ENCODE measurements at regions not wholly inside any gene's neighbourhood (a gene's known extent, or its start where the extent isn't known, plus 50 kb on each side); places are given as distances from the start of the nearest gene placed in this dataset.

- peaks cover 5% of the 10 kb centered on the region for H3K4me1 Mint-ChIP-seq
- no peak overlapping the region for H3K4me3 Mint-ChIP-seq
- Histone ChIP-seq H3K79me2 (ENCODE audit: low read depth) (no peaks in the 10 kb centered on the region), H2AFZ (replicated peaks) (no peak overlapping the region), H3K4me3 (no peak overlapping the region), H3K9me3 (ENCODE audit: low read depth) (no peaks in the 10 kb centered on the region), H3K27ac (no peak overlapping the region), H3K4me2 (no peak overlapping the region), H4K20me1 (ENCODE audit: low read depth) (no peaks in the 10 kb centered on the region), H3K36me3 (no peaks in the 10 kb centered on the region), H3K9ac (no peak overlapping the region), H3K4me1 (peaks cover 9% of the 10 kb centered on the region), H3F3A (ENCODE audit: low read depth) (no peaks in the 10 kb centered on the region), H3K27me3 (no peaks in the 10 kb centered on the region)
- TF ChIP-seq EZH2phosphoT487 (IDR thresholded peaks at IDR 0.05) (no peak), EZH2 (IDR thresholded peaks at IDR 0.05) (no peak), CTCF (IDR thresholded peaks at IDR 0.05) (no peak)
- DNase-seq (ENCODE audit: low spot score): no peak
- H3K36me3 Mint-ChIP-seq: no peaks in the 10 kb centered on the region
- no peaks in the 10 kb centered on the region for H3K9me3 Mint-ChIP-seq
- no peak overlapping the region for H3K27ac Mint-ChIP-seq
- peaks cover 4% of the 10 kb centered on the region for H3K27me3 Mint-ChIP-seq (ENCODE audit: insufficient read depth, low read depth)
These were observed 163.6 kb upstream of the GSC start for GRCh38 chr14:94933486-94933885.

- no peaks in the 10 kb centered on the region for H3F3A ChIP-seq (ENCODE audit: low read depth)
- no peak overlapping the region for H2AFZ ChIP-seq (replicated peaks)
- H3K79me2 ChIP-seq (ENCODE audit: low read depth): no peaks in the 10 kb centered on the region
- Mint-ChIP-seq H3K4me1 (peaks cover 5% of the 10 kb centered on the region), H3K27ac (no peak overlapping the region), H3K36me3 (no peaks in the 10 kb centered on the region), H3K9me3 (no peaks in the 10 kb centered on the region), H3K4me3 (no peak overlapping the region), H3K27me3 (ENCODE audit: insufficient read depth, low read depth) (peaks cover 4% of the 10 kb centered on the region)
- H3K4me1 ChIP-seq: peaks cover 9% of the 10 kb centered on the region
- no peaks in the 10 kb centered on the region for H3K27me3 ChIP-seq
- DNase-seq (ENCODE audit: low spot score): no peak
- no peak overlapping the region for H3K27ac ChIP-seq
- H3K4me2 ChIP-seq: no peak overlapping the region
- no peaks in the 10 kb centered on the region for H3K36me3 ChIP-seq
- H4K20me1 ChIP-seq (ENCODE audit: low read depth): no peaks in the 10 kb centered on the region
- no peaks in the 10 kb centered on the region for H3K9me3 ChIP-seq (ENCODE audit: low read depth)
- no peak for TF ChIP-seq EZH2 (IDR thresholded peaks at IDR 0.05)
- TF ChIP-seq EZH2phosphoT487 (IDR thresholded peaks at IDR 0.05): no peak
- no peak for TF ChIP-seq CTCF (IDR thresholded peaks at IDR 0.05)
- no peak overlapping the region for H3K9ac ChIP-seq
- H3K4me3 ChIP-seq: no peak overlapping the region
These were observed 162.7 kb upstream of the GSC start for GRCh38 chr14:94932589-94932988.

- Mint-ChIP-seq H3K36me3 (no peaks in the 10 kb centered on the region), H3K27ac (no peak overlapping the region), H3K9me3 (no peaks in the 10 kb centered on the region), H3K4me3 (no peak overlapping the region), H3K27me3 (ENCODE audit: insufficient read depth, low read depth) (peaks cover 4% of the 10 kb centered on the region), H3K4me1 (no peaks in the 10 kb centered on the region)
- no peak overlapping the region for H3K27ac ChIP-seq
- H3K4me2 ChIP-seq: no peak overlapping the region
- no peaks in the 10 kb centered on the region for H4K20me1 ChIP-seq (ENCODE audit: low read depth)
- H2AFZ ChIP-seq (replicated peaks): no peak overlapping the region
- no peaks in the 10 kb centered on the region for H3F3A ChIP-seq (ENCODE audit: low read depth)
- H3K79me2 ChIP-seq (ENCODE audit: low read depth): no peaks in the 10 kb centered on the region
- no peaks in the 10 kb centered on the region for H3K27me3 ChIP-seq
- H3K4me1 ChIP-seq: no peaks in the 10 kb centered on the region
- no peak overlapping the region for H3K9ac ChIP-seq
- no peak for DNase-seq (ENCODE audit: low spot score)
- H3K9me3 ChIP-seq (ENCODE audit: low read depth): no peaks in the 10 kb centered on the region
- no peaks in the 10 kb centered on the region for H3K36me3 ChIP-seq
- TF ChIP-seq EZH2phosphoT487 (IDR thresholded peaks at IDR 0.05) (no peak), CTCF (IDR thresholded peaks at IDR 0.05) (no peak), EZH2 (IDR thresholded peaks at IDR 0.05) (no peak)
- no peak overlapping the region for H3K4me3 ChIP-seq
These were observed 160.8 kb upstream of the GSC start for GRCh38 chr14:94930690-94931089.

All from neural progenitor cell (in vitro differentiated cells).